HCT116 (cell line): ENCODE measurements at regions not wholly inside any gene's neighbourhood (a gene's known extent, or its start where the extent isn't known, plus 50 kb on each side); places are given as distances from the start of the nearest gene placed in this dataset.

Source experiments
- ATAC-seq: fragments of 200-7000 bp; cut with Tn5 transposase; 2 replicates; pipeline ENCODE4 v1.9.1; 2020; ENCODE audit warnings: mild to moderate bottlenecking, moderate library complexity
- BruUV-seq: library from RNA; stranded (reverse); fragments of 400-500 nt; replicated peaks from 2 replicates; lab custom pipeline; 2021; lab: Mats Ljungman, UMichigan
- CTCF ChIA-PET: fragments of 300-600 bp; sonication (Branson Sonifier 250); formaldehyde crosslinking; loops from one replicate; lab custom pipeline; 2021; ENCODE audit warnings: antibody characterized with exemption; lab: Charles Lee
- POLR2A ChIA-PET: fragments of 300-600, 350-600 bp; sonication (Branson Sonifier 250); formaldehyde crosslinking; loops from one replicate; lab custom pipeline; 2021; ENCODE audit warnings: antibody characterized with exemption; lab: Charles Lee
- RAD21 ChIA-PET, 2 experiments: fragments of 300-600 bp; sonication (Branson Sonifier 250); formaldehyde crosslinking; loops; one replicate each; lab custom pipeline; 2023; ENCODE audit warnings: low total read pairs in 2 of 2; ENCODE audit not compliant: uncharacterized antibody in 2 of 2, unreplicated experiment in 2 of 2, low non-redundant PET in 1 of 2; lab: Charles Lee
- DNase-seq: peaks from one replicate; pipeline ENCODE4 v3.0.0-alpha.2; 2010; ENCODE audit warnings: low read depth, low spot score
- H2AFZ ChIP-seq: fragments of 200-600 bp; shearing (Covaris generic), sonication (generic); 2 replicates; pipeline ENCODE4 v1.6.1; 2017; ENCODE audit warnings: low read depth, mixed run types, mixed read lengths, antibody characterized with exemption, low read length; ENCODE audit not compliant: poor library complexity, severe bottlenecking
- H3K27ac ChIP-seq: 2 replicates; pipeline ENCODE4 v1.5.1; 2012; ENCODE audit warnings: low read depth, low read length
- H3K27me3 ChIP-seq: fragments of 200-600 bp; sonication (generic); 2 replicates; pipeline ENCODE4 v1.6.1; 2016; ENCODE audit warnings: mixed run types, low read length, mixed read lengths; ENCODE audit not compliant: insufficient read depth
- H3K36me3 ChIP-seq, 2 experiments: fragments of 200-500 bp in 1 of 2; fragments of 200-600 bp in 1 of 2; sonication (Bioruptor generic) in 1 of 2; sonication (generic) in 1 of 2; 2 replicates each; pipeline versions ENCODE4 v1.5.1 to v1.6.1; 2014 to 2016; ENCODE audit warnings: low read length in 2 of 2, inconsistent platforms in 1 of 2, mixed read lengths in 1 of 2, mixed run types in 1 of 2; ENCODE audit not compliant: insufficient read depth in 2 of 2, control insufficient read depth in 1 of 2
- H3K4me1 ChIP-seq, 2 experiments: fragments of 200-600 bp in 1 of 2; sonication (generic) in 1 of 2; 2 replicates each; pipeline versions ENCODE4 v1.5.1 to v1.6.1; 2012 to 2017; ENCODE audit warnings: low read length in 2 of 2, inconsistent platforms in 1 of 2, mild to moderate bottlenecking in 1 of 2, mixed read lengths in 1 of 2, mixed run types in 1 of 2, moderate library complexity in 1 of 2; ENCODE audit not compliant: insufficient read depth in 2 of 2, control insufficient read depth in 1 of 2
- H3K4me2 ChIP-seq: fragments of 200-600 bp; sonication (generic); 2 replicates; pipeline ENCODE4 v1.6.1; 2017; ENCODE audit warnings: mixed run types, low read length, mixed read lengths
- H3K4me3 ChIP-seq, 2 experiments: fragments of 200-600 bp in 1 of 2; sonication (generic) in 1 of 2; replicated peaks in 1 of 2; 2 replicates each; pipeline ENCODE4 v1.5.1; 2011 to 2016; ENCODE audit warnings: low read length in 2 of 2, control low read depth in 1 of 2, low read depth in 1 of 2, mild to moderate bottlenecking in 1 of 2, mixed read lengths in 1 of 2, mixed run types in 1 of 2
- H3K79me2 ChIP-seq: fragments of 200-600 bp; sonication (generic); 2 replicates; pipeline ENCODE4 v1.6.1; 2017; ENCODE audit warnings: mild to moderate bottlenecking, mixed run types, low read length, moderate library complexity, mixed read lengths; ENCODE audit not compliant: insufficient read depth
- H3K9ac ChIP-seq: fragments of 200-600 bp; sonication (generic); 2 replicates; pipeline ENCODE4 v1.6.1; 2016; ENCODE audit warnings: low read length, mixed read lengths
- H3K9me2 ChIP-seq: fragments of 200-600 bp; sonication (generic), shearing (Covaris generic); 2 replicates; pipeline ENCODE4 v1.6.1; 2017; ENCODE audit warnings: mixed run types, mild to moderate bottlenecking, moderate library complexity; ENCODE audit not compliant: insufficient read depth
- H3K9me3 ChIP-seq, 2 experiments: fragments of 200-500 bp in 1 of 2; fragments of 200-600 bp in 1 of 2; sonication (Bioruptor generic) in 1 of 2; sonication (generic) in 1 of 2; 2 replicates each; pipeline ENCODE4 v1.6.1; 2014 to 2017; ENCODE audit warnings: low read length in 2 of 2, mixed read lengths in 2 of 2, inconsistent platforms in 1 of 2, low read depth in 1 of 2, mild to moderate bottlenecking in 1 of 2, mixed run types in 1 of 2, moderate library complexity in 1 of 2; ENCODE audit not compliant: control insufficient read depth in 1 of 2, insufficient read depth in 1 of 2
- H4K20me1 ChIP-seq: fragments of 200-600 bp; sonication (generic), shearing (Covaris generic); 2 replicates; pipeline ENCODE4 v1.6.1; 2017; ENCODE audit warnings: mixed run types, mild to moderate bottlenecking, moderate library complexity; ENCODE audit not compliant: insufficient read depth
- ATF3 ChIP-seq: IDR thresholded peaks from 2 replicates; pipeline ENCODE4 v1.6.1; 2012
- CEBPB ChIP-seq: IDR thresholded peaks from 2 replicates; pipeline ENCODE4 v1.6.1; 2012; ENCODE audit warnings: low read depth
- EGR1 ChIP-seq: IDR thresholded peaks from 2 replicates; pipeline ENCODE4 v1.6.1; 2012; ENCODE audit warnings: low read depth
- ELF1 ChIP-seq: IDR thresholded peaks from 2 replicates; pipeline ENCODE4 v1.6.1; 2012; ENCODE audit warnings: low read depth, borderline replicate concordance
- EZH2 ChIP-seq: fragments of 200-600 bp; sonication (generic); IDR thresholded peaks from 2 replicates; pipeline ENCODE4 v1.6.1; 2017; ENCODE audit warnings: antibody characterized with exemption, mixed run types
- EZH2phosphoT487 ChIP-seq: fragments of 200-600 bp; IDR thresholded peaks from 2 replicates; pipeline ENCODE4 v1.6.1; 2018; ENCODE audit warnings: antibody characterized with exemption, borderline replicate concordance
- FOSL1 ChIP-seq: IDR thresholded peaks from 2 replicates; pipeline ENCODE4 v1.6.1; 2012; ENCODE audit warnings: low read depth
- JUND ChIP-seq: IDR thresholded peaks from 2 replicates; pipeline ENCODE4 v1.6.1; 2012
- MAX ChIP-seq: IDR thresholded peaks from 2 replicates; pipeline ENCODE4 v1.6.1; 2012
- POLR2A ChIP-seq: IDR thresholded peaks from 2 replicates; pipeline ENCODE4 v1.7.0; 2011; ENCODE audit warnings: borderline replicate concordance; ENCODE audit not compliant: insufficient read depth, insufficient read length; ENCODE audit errors: extremely low read depth
- POLR2AphosphoS5 ChIP-seq: IDR thresholded peaks from 2 replicates; pipeline ENCODE4 v1.6.1; 2011; ENCODE audit warnings: mild to moderate bottlenecking, low read depth, low read length, moderate library complexity
- RAD21 ChIP-seq: IDR thresholded peaks from 2 replicates; pipeline ENCODE4 v1.6.1; 2012; ENCODE audit warnings: low read depth, mild to moderate bottlenecking
- SIN3A ChIP-seq: IDR thresholded peaks from 2 replicates; pipeline ENCODE4 v1.6.1; 2012; ENCODE audit warnings: low read depth
- SP1 ChIP-seq: IDR thresholded peaks from 2 replicates; pipeline ENCODE4 v1.6.1; 2012; ENCODE audit warnings: low read depth
- TCF7L2 ChIP-seq: IDR thresholded peaks from 2 replicates; pipeline ENCODE4 v1.7.0; 2011; ENCODE audit warnings: borderline replicate concordance, inconsistent platforms; ENCODE audit not compliant: insufficient read depth, insufficient read length; ENCODE audit errors: extremely low read depth
- YY1 ChIP-seq: IDR thresholded peaks from 2 replicates; pipeline ENCODE4 v1.6.1; 2011; ENCODE audit warnings: low read length, low read depth, moderate library complexity, mild to moderate bottlenecking; ENCODE audit not compliant: insufficient replicate concordance; ENCODE audit errors: extremely low read depth
- ZFX ChIP-seq: fragments of 450-650 bp; IDR thresholded peaks from 2 replicates; pipeline ENCODE4 v1.6.1; 2017
- ZNF274 ChIP-seq: fragments of 200-500 bp; sonication (Bioruptor generic); IDR thresholded peaks from 2 replicates; pipeline ENCODE4 v1.6.1; 2014; ENCODE audit warnings: mild to moderate bottlenecking, low read depth, low read length, inconsistent platforms
- intact Hi-C: fragments of 100-400 bp; cut with micrococcal nuclease; formaldehyde crosslinking; loops from 2 replicates; pipeline ENCODE4 v1.10.0; 2022

- Histone ChIP-seq H3K36me3 (no peaks in the 10 kb centered on the region), H2AFZ (no peak overlapping the region), H3K4me2 (no peak overlapping the region), H3K79me2 (no peaks in the 10 kb centered on the region), H3K27ac (no peak overlapping the region), H4K20me1 (no peaks in the 10 kb centered on the region), H3K9me2 (no peaks in the 10 kb centered on the region), H3K9ac (no peak overlapping the region), H3K27me3 (0 out of 2 replicates have a peak, but pooled peaks cover 17% of the 10 kb centered on the region), H3K9me3 (no peaks in the 10 kb centered on the region), H3K4me1 (no peaks in the 10 kb centered on the region), H3K4me3 (no peak overlapping the region)
- POLR2A ChIA-PET: no interaction called here
- no TSS peak for BruUV-seq
- intact Hi-C loops: no loop called here
- RAD21 ChIA-PET: no interaction called here
- TF ChIP-seq POLR2AphosphoS5 (no peak), YY1 (no peak), EGR1 (no peak), EZH2phosphoT487 (no peak), RAD21 (no peak), SP1 (no peak), SIN3A (no peak), ZFX (no peak), CEBPB (no peak), EZH2 (no peak)
- ATAC-seq: no peak
- CTCF ChIA-PET: no interaction called here
- no peak for DNase-seq
Observed at GRCh38 chr11:92897487-92897886, 72.0 kb upstream of the MTNR1B start.

GRCh38 chr11:92902417-92902816 lies 67.0 kb upstream of the MTNR1B start:
- H4K20me1 ChIP-seq: no peaks in the 10 kb centered on the region
- H3K4me3 ChIP-seq: no peak overlapping the region
- no peak overlapping the region for H3K27ac ChIP-seq
- H3K9me3 ChIP-seq: no peaks in the 10 kb centered on the region
- ATAC-seq (no peak), DNase-seq (no peak)
- no peak overlapping the region for H3K4me2 ChIP-seq
- no peaks in the 10 kb centered on the region for H3K79me2 ChIP-seq
- intact Hi-C loops: no loop called here
- TF ChIP-seq ELF1 (no peak), FOSL1 (no peak), RAD21 (no peak), TCF7L2 (no peak), POLR2A (no peak), ATF3 (no peak), JUND (no peak), EZH2 (no peak), ZNF274 (no peak), SIN3A (no peak), EGR1 (no peak), MAX (no peak), EZH2phosphoT487 (no peak)
- no peaks in the 10 kb centered on the region for H3K4me1 ChIP-seq
- no TSS peak for BruUV-seq
- CTCF ChIA-PET: interaction anchor here (0.6 to 0.8 kb wide), 2 partner anchors 39 to 40 kb away, joined by 3 read pairs; no protein-coding TSS in a partner anchor
- POLR2A ChIA-PET: no interaction called here
- H3K9ac ChIP-seq: no peak overlapping the region
- H3K27me3 ChIP-seq: 0 out of 2 replicates have a peak, but pooled peaks cover 21% of the 10 kb centered on the region
- no peaks in the 10 kb centered on the region for H3K36me3 ChIP-seq
- no peak overlapping the region for H2AFZ ChIP-seq
- RAD21 ChIA-PET: no interaction called here
- no peaks in the 10 kb centered on the region for H3K9me2 ChIP-seq
